TTC549 (cell line): ENCODE measurements at regions not wholly inside any gene's neighbourhood (a gene's known extent, or its start where the extent isn't known, plus 50 kb on each side); places are given as distances from the start of the nearest gene placed in this dataset.

ENCODE experiments used
- FAIRE-seq: peaks from 2 replicates; lab custom pipeline; 2012; peaks lifted over from hg19 to GRCh38; lab: Jason Lieb, UNC

DNA sequence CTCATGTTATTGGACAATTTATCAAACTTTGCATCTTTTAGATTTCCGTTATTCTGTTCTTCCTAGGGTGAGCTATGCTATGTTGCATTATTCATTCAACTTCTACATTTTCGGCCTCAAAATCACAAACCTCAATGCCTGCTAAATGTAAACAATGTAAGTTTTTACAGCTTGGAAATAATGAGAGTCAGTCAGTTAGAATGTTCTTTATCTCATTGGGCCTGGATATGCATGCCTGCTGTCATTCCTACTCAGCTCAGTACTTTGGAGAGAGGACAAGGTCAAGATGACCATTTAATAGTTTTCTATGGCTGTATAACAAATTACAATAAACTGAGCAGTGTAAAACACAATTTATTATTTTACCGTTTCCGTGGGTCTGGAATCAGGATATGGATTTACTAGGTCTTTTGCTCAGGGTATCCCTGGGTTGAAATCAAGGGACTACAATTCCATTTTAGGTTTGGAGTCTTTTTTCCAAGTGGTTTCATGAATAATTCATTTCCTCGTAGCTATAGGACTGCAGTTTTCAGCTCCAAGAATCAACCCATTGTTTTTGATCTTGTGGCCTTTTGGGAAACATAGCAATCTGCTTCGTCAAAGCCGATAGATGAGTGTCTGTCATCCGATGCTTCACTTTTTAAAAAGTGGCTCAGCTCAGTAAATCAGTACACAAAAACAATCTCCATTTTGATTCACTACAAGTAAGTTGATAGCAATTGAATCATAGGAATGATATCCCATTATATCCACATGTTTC is 1143.2 kb upstream of the CDH6 start:
- FAIRE-seq: no peak

GRCh38 chr5:30042677-30043076 is 1150.8 kb upstream of the CDH6 start:
- FAIRE-seq: no peak

DNA sequence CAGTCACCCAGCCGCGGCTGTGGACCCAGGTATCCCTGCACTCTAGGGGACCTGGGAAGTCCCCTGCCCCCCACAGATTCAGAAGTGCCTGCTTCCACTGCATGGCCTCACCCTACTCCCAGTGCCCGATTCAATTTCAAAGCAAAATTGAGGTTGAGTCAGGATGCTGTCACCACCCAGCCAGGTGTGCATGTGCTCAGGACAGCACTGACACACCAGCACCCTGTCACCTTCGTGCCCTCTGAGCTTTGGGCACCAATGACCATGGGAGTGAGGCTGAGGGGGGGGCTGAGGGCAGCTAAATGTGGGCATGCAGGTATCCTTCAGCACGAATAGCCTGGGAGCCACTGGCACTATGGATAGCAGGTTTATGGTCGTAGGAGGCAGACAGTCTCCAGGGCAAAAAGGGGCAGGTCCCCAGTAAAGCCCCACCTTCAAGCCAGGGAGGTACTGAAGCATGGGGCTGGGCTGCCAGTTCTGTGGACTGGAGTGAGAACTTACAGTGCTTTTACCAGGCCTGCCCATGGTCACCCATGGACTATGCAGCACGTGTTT is 1151.6 kb upstream of the CDH6 start:
- FAIRE-seq: no peak

- FAIRE-seq: no peak
These were observed 1152.2 kb upstream of the CDH6 start for GRCh38 chr5:30041291-30041690.

DNA sequence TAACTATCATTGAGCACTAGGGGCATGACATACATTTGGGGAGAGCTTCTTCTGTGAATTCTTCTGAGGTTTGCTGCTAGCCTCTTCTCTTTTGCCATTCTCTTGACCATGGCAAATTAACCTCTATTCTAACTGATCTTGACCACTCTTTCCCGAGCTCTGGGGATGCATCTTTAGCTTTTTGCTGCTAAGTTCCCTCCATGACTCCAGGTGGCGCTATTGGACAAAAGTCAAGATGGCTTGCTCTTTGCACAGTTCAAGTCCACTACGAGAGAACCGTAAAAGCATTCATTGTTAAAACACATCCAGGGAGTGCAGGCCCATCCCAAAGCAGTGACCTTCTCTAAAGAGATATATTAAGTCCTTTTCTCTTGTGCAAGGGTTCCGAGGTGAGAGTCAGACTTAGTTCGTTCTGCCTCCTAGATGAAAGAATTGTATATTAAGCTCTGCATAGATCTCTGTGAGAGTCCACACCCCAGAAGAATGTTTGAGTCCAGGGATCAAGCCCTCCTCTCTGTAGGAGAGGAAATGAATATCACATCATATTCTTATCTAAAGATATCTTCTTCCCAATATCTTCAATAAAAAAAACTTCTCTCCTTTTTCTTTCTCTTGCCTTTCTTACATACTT is 1152.9 kb upstream of the CDH6 start:
- no peak for FAIRE-seq

DNA sequence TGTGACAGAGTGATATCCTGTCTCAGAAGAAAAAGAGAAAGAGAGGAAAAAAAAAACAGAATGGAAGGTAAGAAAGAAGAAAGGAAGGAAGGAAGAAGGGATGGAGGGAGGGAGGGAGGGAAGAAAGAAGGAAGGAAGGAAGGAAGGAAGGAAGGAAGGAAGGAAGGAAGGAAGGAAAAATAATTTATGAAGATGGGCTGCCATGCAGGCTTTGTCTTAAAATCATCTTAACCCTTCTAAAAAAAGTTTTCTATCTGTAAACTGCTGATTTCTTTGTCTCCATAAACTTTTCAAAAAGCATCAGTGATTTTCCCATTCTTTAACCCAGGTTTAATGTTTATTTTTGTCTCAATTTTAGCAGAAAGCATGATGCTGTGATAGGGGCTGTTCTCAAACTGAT is 1154.1 kb upstream of the CDH6 start:
- FAIRE-seq: no peak

- FAIRE-seq: no peak
These were observed 1158.6 kb upstream of the CDH6 start for GRCh38 chr5:30034870-30035269.

DNA sequence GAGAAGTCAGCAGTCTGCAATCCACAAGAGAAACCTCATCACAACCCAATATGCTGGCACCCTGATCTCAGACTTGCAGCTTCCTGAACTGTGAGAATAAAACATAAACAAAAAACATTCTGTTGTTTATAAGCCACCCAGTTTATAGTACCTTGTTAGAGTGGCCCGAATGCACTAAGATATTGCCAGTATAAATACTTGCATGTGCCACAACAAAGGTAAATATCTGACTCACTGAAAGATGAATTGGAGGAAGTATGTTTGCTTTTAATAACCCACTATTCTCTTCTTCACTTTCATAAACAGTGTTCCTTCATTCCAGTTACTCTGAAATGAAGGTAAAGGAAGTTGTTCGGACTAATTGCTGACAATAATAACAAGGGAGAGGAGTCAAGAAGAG is 1163.4 kb upstream of the CDH6 start:
- no peak for FAIRE-seq

DNA sequence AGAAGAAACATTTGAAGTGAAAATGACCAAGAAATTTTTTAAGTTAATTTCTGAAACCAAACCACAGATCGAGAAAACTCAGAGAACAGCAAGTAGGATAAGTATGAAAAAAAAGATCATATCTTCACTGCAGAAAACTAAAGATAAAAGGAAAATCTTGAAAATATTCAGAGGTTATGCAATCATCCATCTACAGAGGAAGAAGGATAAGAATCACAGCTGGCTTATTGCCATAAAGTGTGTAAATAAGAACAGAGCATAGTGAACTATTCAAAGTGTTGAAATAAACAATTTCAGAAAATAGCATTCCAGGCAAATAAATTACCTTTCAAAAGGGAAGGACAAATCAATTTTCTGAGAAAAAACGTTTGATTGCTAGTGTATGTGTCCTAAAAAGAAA is 1191.7 kb upstream of the CDH6 start:
- no peak for FAIRE-seq

GRCh38 chr5:30000231-30000630 is 1193.3 kb upstream of the CDH6 start:
- FAIRE-seq: no peak

DNA sequence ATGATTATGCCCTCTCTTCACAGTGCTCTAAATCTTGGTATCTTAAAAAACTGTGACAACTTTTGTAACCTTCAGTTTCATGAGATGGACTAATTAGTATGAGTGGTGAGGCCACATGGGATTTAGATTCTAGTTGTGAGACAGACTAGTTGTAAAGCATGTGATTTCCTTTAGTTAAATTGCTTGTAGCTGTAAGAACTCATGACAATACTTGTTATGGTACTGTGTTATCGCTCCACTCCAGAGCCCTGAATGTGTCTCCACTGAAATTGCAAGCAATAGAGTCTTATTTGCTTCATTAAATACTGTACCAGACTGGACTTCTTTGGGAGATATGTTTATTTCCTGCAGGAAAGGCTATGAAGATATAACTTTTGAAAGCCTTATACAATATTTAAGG is 1198.3 kb upstream of the CDH6 start:
- FAIRE-seq: no peak

DNA sequence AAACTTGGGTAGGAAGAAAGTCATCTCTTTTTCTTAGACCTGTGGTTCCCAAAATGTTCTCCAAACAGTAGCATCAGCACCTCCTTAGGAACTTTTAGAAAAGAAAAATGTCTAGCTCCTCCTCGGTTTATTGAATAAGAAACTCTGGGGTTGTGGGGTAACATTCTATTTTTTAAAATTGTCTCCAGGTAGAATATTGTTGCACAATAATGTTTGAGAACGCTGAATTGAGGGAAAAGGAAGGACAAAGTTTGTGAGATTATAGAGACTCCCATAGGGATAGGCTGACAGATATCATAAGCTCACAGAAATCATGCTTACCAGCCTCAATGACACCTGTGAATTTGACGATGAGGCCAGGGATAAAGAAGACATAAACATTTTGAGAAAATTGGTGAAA is 1199.0 kb upstream of the CDH6 start:
- FAIRE-seq: no peak

DNA sequence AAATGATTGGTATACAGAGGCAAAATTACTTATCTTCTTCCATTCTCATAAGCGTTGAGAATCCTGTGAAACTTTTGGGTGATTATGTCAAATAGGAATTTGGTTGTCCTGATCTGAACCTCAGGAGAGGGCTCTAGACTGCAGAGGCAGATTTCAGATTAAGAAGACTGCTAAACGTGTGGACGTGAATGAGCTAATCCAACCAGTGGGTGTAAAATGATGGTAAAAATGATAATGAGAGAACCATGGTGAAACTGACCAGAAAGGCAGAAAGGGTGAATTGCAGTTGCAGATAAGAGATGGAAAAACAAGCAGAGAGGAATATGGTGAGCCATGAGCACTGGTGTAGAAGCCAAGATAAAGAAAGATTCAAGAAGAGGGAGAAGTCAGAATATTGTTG is 1200.2 kb upstream of the CDH6 start:
- FAIRE-seq: no peak

GRCh38 chr5:29992248-29992647 is 1201.2 kb upstream of the CDH6 start:
- FAIRE-seq: no peak

GRCh38 chr5:29990681-29991080 is 1202.8 kb upstream of the CDH6 start:
- no peak for FAIRE-seq

- no peak for FAIRE-seq
These were observed 1209.3 kb upstream of the CDH6 start for GRCh38 chr5:29984156-29984540.

DNA sequence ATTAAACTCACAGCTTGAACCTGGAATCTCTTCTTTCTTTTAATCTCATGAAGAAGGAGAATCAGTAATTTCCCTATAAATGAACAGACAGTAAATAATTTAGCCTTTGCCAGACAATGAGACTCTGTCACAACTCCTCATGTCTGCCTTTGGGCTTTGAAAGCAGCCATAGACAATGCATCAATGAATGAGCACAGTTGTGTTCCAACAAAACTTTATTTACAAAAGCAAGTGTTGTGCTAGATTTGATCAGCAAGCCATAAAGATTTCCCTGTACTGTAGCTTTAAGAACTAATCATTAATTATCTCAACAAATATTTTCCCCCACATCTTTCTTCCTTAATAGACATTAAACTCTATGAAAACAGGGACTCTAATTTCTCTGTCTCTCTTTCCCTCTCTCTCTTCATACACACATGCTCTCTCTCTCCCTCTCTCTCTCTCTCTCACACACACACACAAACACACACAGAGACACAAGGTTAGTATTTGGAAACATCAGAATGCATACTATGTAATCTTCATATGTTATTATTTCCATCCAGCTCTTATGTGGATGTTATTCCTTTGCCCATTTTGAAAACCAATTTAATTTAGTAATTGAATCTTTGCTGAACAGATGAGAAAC is 1209.8 kb upstream of the CDH6 start:
- no peak for FAIRE-seq

- no peak for FAIRE-seq
These were observed 1211.0 kb upstream of the CDH6 start for GRCh38 chr5:29982457-29982856.

DNA sequence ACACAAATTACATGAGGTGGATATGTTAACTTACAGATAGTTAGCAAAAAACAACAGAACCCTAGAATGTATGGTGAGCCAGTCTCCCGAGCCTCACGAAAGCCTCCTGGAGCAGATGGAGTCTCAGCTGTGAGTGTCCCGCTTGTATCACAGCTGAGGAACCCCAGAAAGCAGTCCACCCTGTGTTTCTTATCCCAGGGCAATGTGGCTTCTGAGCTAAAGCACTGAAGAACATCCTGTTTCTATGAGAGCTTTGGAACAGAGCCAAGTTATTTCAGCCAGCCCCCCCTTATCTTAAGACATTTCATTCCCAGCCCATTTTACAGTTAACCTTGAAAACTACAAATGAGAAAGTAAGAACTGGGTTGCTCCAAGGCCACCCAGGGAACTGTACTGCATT is 1220.9 kb upstream of the CDH6 start:
- no peak for FAIRE-seq

DNA sequence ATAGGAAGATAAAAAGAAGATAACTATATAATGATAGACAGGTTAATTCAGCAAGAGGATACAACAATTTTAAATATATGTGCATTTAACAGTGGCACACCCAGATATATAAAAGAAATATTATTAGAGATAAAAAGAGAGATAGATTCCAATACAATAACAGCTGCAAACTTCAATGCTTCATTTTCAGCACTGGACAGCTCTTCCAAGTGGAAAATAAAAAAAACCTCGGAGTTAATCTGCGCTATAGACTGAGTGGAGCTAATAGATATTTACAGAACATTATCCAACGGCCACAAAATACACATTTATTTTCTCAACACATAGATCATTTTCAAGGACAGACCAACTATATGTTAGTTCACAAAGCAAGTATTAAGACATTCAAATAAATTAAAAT is 1229.5 kb upstream of the CDH6 start:
- no peak for FAIRE-seq

GRCh38 chr5:29960323-29960722 is 1233.2 kb upstream of the CDH6 start:
- no peak for FAIRE-seq

DNA sequence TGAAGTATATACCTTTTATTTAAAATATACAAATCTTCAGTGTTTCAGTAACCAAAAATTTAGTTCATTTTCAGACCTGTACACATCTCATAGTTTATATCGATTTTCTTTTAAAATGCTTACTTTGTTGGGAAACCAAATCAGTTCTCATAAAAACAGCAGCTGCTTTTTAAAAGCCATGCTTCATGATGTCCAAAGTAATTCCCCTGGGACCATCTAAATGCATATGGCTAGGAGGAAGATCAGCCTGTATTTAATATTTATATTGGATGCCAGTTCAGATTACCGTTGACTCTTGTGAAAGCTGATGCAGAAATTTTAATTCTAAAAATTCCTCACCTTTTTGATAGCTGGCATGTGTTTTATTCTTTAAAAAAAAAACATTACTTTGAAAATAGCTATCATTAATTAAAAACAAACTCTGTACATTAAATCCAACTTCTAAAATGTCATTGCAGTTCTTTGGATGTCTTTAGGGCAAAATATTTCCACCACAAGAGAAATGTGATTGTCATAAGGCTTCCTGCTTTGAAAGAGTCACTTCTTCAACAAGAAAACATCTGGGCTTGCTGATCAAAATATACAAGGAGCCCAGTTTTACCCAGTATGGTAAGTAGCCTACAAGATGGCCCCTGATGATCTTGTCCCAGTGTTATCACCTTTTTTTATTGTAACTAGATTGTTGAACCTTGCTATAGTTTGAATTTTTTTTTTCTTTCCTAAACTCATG is 1242.9 kb upstream of the CDH6 start:
- FAIRE-seq: no peak
